ENCODE measurements at regions not wholly inside any gene's neighbourhood (a gene's known extent, or its start where the extent isn't known, plus 50 kb on each side); places are given as distances from the start of the nearest gene placed in this dataset.

GRCh38 chr6:97939440-97940168 lies 656.6 kb upstream of the MMS22L start:
- TF ChIP-seq CTCF (IDR thresholded peaks at IDR 0.05 in 2 of 3, conservative IDR thresholded peaks at IDR 0.05 in 1 of 3; ENCODE audit: control insufficient read depth in 2 of 3, extremely low read depth in 1 of 3, insufficient read depth in 1 of 3, low read depth in 3 of 3, low read length in 3 of 3) (no peak), ATF3 (IDR thresholded peaks at IDR 0.05; ENCODE audit: borderline replicate concordance, extremely low read depth, low read depth, low read length) (no peak), GABPA (IDR thresholded peaks at IDR 0.05; ENCODE audit: low read depth) (no peak), BCLAF1 (IDR thresholded peaks at IDR 0.05) (no peak)

Data from GM12878 (cell line).